ENCODE measurements at regions not wholly inside any gene's neighbourhood (a gene's known extent, or its start where the extent isn't known, plus 50 kb on each side); places are given as distances from the start of the nearest gene placed in this dataset.

DNA sequence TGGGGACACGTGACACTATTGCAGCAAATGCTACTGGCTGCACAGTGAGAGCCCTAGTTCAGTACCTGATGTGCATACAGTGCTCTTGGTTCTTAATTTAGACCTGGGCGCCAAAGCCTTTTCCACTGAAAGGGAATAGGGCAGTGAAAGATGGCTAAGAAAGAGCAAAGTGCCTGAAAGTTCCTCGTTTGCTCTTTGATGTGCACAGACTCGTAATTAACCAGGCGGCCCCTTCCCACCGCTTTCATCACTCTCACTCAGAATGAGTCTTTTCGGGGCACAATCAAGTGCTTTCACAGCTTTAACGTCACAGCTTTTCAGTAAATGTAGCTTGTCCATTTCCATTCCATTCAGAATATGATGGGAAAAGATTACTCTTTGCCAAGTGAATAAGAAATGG is 116.6 kb upstream of the ADRA1B start:
- TF ChIP-seq, protein P1, sequence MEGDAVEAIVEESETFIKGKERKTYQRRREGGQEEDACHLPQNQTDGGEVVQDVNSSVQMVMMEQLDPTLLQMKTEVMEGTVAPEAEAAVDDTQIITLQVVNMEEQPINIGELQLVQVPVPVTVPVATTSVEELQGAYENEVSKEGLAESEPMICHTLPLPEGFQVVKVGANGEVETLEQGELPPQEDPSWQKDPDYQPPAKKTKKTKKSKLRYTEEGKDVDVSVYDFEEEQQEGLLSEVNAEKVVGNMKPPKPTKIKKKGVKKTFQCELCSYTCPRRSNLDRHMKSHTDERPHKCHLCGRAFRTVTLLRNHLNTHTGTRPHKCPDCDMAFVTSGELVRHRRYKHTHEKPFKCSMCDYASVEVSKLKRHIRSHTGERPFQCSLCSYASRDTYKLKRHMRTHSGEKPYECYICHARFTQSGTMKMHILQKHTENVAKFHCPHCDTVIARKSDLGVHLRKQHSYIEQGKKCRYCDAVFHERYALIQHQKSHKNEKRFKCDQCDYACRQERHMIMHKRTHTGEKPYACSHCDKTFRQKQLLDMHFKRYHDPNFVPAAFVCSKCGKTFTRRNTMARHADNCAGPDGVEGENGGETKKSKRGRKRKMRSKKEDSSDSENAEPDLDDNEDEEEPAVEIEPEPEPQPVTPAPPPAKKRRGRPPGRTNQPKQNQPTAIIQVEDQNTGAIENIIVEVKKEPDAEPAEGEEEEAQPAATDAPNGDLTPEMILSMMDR (IDR thresholded peaks at IDR 0.05) = no peak
- TF ChIP-seq POLR2A (IDR thresholded peaks at IDR 0.05) = no peak
